GM23338 (cell line): ENCODE measurements at regions not wholly inside any gene's neighbourhood (a gene's known extent, or its start where the extent isn't known, plus 50 kb on each side); places are given as distances from the start of the nearest gene placed in this dataset.

Source experiments
- ATAC-seq: fragments of 200-7000 bp; cut with Tn5 transposase; 3 replicates; pipeline ENCODE4 v1.9.1; 2020
- DNase-seq: peaks from one replicate; pipeline ENCODE4 v3.0.0-alpha.2; 2015; ENCODE audit warnings: low spot score
- H2AFZ ChIP-seq: fragments of 200-600 bp; sonication (generic); 2 replicates; pipeline ENCODE4 v1.8.0; 2016; ENCODE audit warnings: antibody characterized with exemption, mild to moderate bottlenecking, moderate library complexity
- H3F3A ChIP-seq: fragments of 200-600 bp; sonication (generic); replicated peaks from 2 replicates; pipeline ENCODE4 v1.8.0; 2017; ENCODE audit warnings: antibody characterized with exemption, mixed run types, low read depth
- H3K27ac ChIP-seq: fragments of 200-600 bp; sonication (generic); 2 replicates; pipeline ENCODE4 v1.6.1; 2016; ENCODE audit warnings: low read depth
- H3K27me3 ChIP-seq: fragments of 200-600 bp; sonication (generic); 2 replicates; pipeline ENCODE4 v1.8.0; 2016; ENCODE audit warnings: mild to moderate bottlenecking, mixed run types, moderate library complexity; ENCODE audit not compliant: insufficient read depth
- H3K36me3 ChIP-seq: fragments of 200-600 bp; sonication (generic); 2 replicates; pipeline ENCODE4 v1.8.0; 2016; ENCODE audit warnings: mild to moderate bottlenecking; ENCODE audit not compliant: insufficient read depth
- H3K4me1 ChIP-seq: fragments of 200-600 bp; sonication (generic); 2 replicates; pipeline ENCODE4 v1.8.0; 2016; ENCODE audit warnings: mild to moderate bottlenecking, moderate library complexity; ENCODE audit not compliant: insufficient read depth
- H3K4me2 ChIP-seq: fragments of 200-600 bp; sonication (generic); 2 replicates; pipeline ENCODE4 v1.7.1; 2017; ENCODE audit warnings: mixed run types
- H3K4me3 ChIP-seq: fragments of 200-600 bp; sonication (generic); 2 replicates; pipeline ENCODE4 v1.6.1; 2016; ENCODE audit warnings: mixed run types
- H3K79me2 ChIP-seq: fragments of 200-600 bp; sonication (generic); replicated peaks from 2 replicates; pipeline ENCODE4 v1.8.0; 2017; ENCODE audit warnings: mild to moderate bottlenecking; ENCODE audit not compliant: insufficient read depth
- H3K9me2 ChIP-seq: fragments of 200-600 bp; sonication (generic); 2 replicates; pipeline ENCODE4 v1.8.0; 2017; ENCODE audit not compliant: insufficient read depth
- H4K20me1 ChIP-seq: fragments of 200-600 bp; sonication (generic); replicated peaks from 2 replicates; pipeline ENCODE4 v1.8.0; 2017; ENCODE audit warnings: mild to moderate bottlenecking; ENCODE audit not compliant: insufficient read depth
- H3K27ac Mint-ChIP-seq: 2 replicates; pipeline ENCODE4 v1.8.0; 2020; ENCODE audit warnings: inconsistent platforms, mild to moderate bottlenecking, moderate library complexity, mixed read lengths
- H3K27me3 Mint-ChIP-seq: 3 replicates; pipeline ENCODE4 v1.8.0; 2022; ENCODE audit warnings: low read depth, mild to moderate bottlenecking, moderate library complexity, mixed read lengths, inconsistent platforms; ENCODE audit not compliant: insufficient read depth, poor library complexity
- H3K36me3 Mint-ChIP-seq: 3 replicates; pipeline ENCODE4 v1.8.0; 2021; ENCODE audit warnings: low read depth, mild to moderate bottlenecking, inconsistent platforms, moderate library complexity, mixed read lengths
- H3K4me1 Mint-ChIP-seq: 3 replicates; pipeline ENCODE4 v1.8.0; 2020; ENCODE audit warnings: mild to moderate bottlenecking, inconsistent platforms, mixed read lengths
- H3K4me3 Mint-ChIP-seq: 3 replicates; pipeline ENCODE4 v1.8.0; 2021; ENCODE audit warnings: moderate library complexity, mild to moderate bottlenecking, inconsistent platforms, mixed read lengths
- H3K9me3 Mint-ChIP-seq: 3 replicates; pipeline ENCODE4 v1.8.0; 2020; ENCODE audit warnings: moderate library complexity, mild to moderate bottlenecking, inconsistent platforms, mixed read lengths
- EZH2phosphoT487 ChIP-seq: fragments of 200-600 bp; sonication (generic); IDR thresholded peaks from one replicate; pipeline ENCODE4 v1.8.1; 2018; ENCODE audit warnings: antibody characterized with exemption; ENCODE audit not compliant: unreplicated experiment
- NANOG ChIP-seq: IDR thresholded peaks from 2 replicates; pipeline ENCODE4 v1.6.1; 2016; ENCODE audit warnings: antibody characterized with exemption, borderline replicate concordance
- POLR2AphosphoS5 ChIP-seq: IDR thresholded peaks from 2 replicates; pipeline ENCODE4 v1.6.1; 2016; ENCODE audit warnings: antibody characterized with exemption, low read depth
- STAT1 ChIP-seq: IDR thresholded peaks from one replicate; pipeline ENCODE4 v1.6.1; 2016; ENCODE audit warnings: antibody characterized with exemption; ENCODE audit not compliant: unreplicated experiment
- ZNF114 ChIP-seq: fragments of 250-450 bp; sonication (Bioruptor Pico); IDR thresholded peaks from 2 replicates; pipeline ENCODE4 v1.5.0; 2020; ENCODE audit warnings: mild to moderate bottlenecking, moderate library complexity
- TF ChIP-seq, protein P1 (sequence below): IDR thresholded peaks from 2 replicates; pipeline ENCODE4 v1.6.1; 2016; ENCODE audit warnings: antibody characterized with exemption
- TF ChIP-seq, protein P2 (sequence below), 2 experiments: fragments of 200-600 bp in 1 of 2; sonication (generic) in 1 of 2; conservative IDR thresholded peaks; 2 replicates each; pipeline versions ENCODE4 v1.5.1 to v1.6.1; 2016 to 2017; ENCODE audit warnings: antibody characterized with exemption in 2 of 2, low read depth in 2 of 2, mild to moderate bottlenecking in 2 of 2, moderate library complexity in 1 of 2
- TF ChIP-seq, protein P3 (sequence below): fragments of 250-450 bp; sonication (Bioruptor Pico); IDR thresholded peaks from 2 replicates; pipeline ENCODE4 v1.5.0; 2020; ENCODE audit warnings: mild to moderate bottlenecking, moderate library complexity

DNA sequence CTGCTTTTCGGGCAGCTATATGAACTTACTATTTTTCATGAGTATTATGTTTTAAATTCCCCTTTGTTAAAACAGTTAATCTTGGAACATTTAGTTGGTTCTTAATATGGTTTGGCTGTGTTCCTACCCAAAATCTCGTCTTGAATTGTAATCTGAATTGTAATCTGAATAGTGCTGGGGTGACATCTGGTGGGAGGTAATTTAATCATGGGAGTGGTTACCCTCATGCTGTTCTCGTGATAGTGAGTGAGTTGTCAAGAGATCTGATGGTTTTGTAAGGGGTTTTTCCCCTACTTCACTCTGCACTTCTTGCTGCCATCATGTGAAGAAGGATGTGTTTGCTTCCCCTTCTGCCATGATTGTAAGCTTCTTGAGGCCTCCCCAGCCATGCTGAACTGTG is 305.4 kb upstream of the MAP3K7 start:
- no peak overlapping the region for H3K27ac Mint-ChIP-seq
- peak; percentile 11 for DNase-seq
- no peaks in the 10 kb centered on the region for H3K9me2 ChIP-seq
- H3K36me3 ChIP-seq: no peaks in the 10 kb centered on the region
- no peaks in the 10 kb centered on the region for H3K79me2 ChIP-seq
- H3K27ac ChIP-seq: no peak overlapping the region
- no peak overlapping the region for H3K4me2 ChIP-seq
- no peaks in the 10 kb centered on the region for H3K27me3 Mint-ChIP-seq
- peaks cover 37% of the 10 kb centered on the region for H3K4me1 Mint-ChIP-seq
- H2AFZ ChIP-seq: no peak overlapping the region
- no peaks in the 10 kb centered on the region for H3K9me3 Mint-ChIP-seq
- no peaks in the 10 kb centered on the region for H3F3A ChIP-seq
- H3K36me3 Mint-ChIP-seq: no peaks in the 10 kb centered on the region
- H4K20me1 ChIP-seq: no peaks in the 10 kb centered on the region
- no peak for TF ChIP-seq POLR2AphosphoS5
- TF ChIP-seq STAT1: no peak
- TF ChIP-seq, protein P1, sequence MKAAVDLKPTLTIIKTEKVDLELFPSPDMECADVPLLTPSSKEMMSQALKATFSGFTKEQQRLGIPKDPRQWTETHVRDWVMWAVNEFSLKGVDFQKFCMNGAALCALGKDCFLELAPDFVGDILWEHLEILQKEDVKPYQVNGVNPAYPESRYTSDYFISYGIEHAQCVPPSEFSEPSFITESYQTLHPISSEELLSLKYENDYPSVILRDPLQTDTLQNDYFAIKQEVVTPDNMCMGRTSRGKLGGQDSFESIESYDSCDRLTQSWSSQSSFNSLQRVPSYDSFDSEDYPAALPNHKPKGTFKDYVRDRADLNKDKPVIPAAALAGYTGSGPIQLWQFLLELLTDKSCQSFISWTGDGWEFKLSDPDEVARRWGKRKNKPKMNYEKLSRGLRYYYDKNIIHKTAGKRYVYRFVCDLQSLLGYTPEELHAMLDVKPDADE: no peak
- TF ChIP-seq, protein P2, sequence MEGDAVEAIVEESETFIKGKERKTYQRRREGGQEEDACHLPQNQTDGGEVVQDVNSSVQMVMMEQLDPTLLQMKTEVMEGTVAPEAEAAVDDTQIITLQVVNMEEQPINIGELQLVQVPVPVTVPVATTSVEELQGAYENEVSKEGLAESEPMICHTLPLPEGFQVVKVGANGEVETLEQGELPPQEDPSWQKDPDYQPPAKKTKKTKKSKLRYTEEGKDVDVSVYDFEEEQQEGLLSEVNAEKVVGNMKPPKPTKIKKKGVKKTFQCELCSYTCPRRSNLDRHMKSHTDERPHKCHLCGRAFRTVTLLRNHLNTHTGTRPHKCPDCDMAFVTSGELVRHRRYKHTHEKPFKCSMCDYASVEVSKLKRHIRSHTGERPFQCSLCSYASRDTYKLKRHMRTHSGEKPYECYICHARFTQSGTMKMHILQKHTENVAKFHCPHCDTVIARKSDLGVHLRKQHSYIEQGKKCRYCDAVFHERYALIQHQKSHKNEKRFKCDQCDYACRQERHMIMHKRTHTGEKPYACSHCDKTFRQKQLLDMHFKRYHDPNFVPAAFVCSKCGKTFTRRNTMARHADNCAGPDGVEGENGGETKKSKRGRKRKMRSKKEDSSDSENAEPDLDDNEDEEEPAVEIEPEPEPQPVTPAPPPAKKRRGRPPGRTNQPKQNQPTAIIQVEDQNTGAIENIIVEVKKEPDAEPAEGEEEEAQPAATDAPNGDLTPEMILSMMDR (conservative IDR thresholded peaks at IDR 0.05; ENCODE audit: low read depth in 2 of 2): peak; percentile 42 to 59; a peak in 3 of 4 replicates
- no peak for TF ChIP-seq NANOG
- TF ChIP-seq, protein P3, sequence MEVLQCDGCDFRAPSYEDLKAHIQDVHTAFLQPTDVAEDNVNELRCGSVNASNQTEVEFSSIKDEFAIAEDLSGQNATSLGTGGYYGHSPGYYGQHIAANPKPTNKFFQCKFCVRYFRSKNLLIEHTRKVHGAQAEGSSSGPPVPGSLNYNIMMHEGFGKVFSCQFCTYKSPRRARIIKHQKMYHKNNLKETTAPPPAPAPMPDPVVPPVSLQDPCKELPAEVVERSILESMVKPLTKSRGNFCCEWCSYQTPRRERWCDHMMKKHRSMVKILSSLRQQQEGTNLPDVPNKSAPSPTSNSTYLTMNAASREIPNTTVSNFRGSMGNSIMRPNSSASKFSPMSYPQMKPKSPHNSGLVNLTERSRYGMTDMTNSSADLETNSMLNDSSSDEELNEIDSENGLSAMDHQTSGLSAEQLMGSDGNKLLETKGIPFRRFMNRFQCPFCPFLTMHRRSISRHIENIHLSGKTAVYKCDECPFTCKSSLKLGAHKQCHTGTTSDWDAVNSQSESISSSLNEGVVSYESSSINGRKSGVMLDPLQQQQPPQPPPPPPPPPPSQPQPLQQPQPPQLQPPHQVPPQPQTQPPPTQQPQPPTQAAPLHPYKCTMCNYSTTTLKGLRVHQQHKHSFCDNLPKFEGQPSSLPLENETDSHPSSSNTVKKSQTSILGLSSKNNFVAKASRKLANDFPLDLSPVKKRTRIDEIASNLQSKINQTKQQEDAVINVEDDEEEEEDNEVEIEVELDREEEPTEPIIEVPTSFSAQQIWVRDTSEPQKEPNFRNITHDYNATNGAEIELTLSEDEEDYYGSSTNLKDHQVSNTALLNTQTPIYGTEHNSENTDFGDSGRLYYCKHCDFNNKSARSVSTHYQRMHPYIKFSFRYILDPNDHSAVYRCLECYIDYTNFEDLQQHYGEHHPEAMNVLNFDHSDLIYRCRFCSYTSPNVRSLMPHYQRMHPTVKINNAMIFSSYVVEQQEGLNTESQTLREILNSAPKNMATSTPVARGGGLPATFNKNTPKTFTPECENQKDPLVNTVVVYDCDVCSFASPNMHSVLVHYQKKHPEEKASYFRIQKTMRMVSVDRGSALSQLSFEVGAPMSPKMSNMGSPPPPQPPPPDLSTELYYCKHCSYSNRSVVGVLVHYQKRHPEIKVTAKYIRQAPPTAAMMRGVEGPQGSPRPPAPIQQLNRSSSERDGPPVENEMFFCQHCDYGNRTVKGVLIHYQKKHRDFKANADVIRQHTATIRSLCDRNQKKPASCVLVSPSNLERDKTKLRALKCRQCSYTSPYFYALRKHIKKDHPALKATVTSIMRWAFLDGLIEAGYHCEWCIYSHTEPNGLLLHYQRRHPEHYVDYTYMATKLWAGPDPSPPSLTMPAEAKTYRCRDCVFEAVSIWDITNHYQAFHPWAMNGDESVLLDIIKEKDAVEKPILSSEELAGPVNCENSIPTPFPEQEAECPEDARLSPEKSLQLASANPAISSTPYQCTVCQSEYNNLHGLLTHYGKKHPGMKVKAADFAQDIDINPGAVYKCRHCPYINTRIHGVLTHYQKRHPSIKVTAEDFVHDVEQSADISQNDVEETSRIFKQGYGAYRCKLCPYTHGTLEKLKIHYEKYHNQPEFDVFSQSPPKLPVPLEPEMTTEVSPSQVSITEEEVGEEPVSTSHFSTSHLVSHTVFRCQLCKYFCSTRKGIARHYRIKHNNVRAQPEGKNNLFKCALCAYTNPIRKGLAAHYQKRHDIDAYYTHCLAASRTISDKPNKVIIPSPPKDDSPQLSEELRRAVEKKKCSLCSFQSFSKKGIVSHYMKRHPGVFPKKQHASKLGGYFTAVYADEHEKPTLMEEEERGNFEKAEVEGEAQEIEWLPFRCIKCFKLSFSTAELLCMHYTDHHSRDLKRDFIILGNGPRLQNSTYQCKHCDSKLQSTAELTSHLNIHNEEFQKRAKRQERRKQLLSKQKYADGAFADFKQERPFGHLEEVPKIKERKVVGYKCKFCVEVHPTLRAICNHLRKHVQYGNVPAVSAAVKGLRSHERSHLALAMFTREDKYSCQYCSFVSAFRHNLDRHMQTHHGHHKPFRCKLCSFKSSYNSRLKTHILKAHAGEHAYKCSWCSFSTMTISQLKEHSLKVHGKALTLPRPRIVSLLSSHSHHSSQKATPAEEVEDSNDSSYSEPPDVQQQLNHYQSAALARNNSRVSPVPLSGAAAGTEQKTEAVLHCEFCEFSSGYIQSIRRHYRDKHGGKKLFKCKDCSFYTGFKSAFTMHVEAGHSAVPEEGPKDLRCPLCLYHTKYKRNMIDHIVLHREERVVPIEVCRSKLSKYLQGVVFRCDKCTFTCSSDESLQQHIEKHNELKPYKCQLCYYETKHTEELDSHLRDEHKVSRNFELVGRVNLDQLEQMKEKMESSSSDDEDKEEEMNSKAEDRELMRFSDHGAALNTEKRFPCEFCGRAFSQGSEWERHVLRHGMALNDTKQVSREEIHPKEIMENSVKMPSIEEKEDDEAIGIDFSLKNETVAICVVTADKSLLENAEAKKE (CRISPR knock-in tag): no peak
- TF ChIP-seq EZH2phosphoT487: no peak
- no peak for TF ChIP-seq ZNF114 (CRISPR knock-in tag)
- H3K27me3 ChIP-seq: no peaks in the 10 kb centered on the region
- H3K4me3 ChIP-seq: no peak overlapping the region
- no peak for ATAC-seq
- no peak overlapping the region for H3K4me3 Mint-ChIP-seq
- H3K4me1 ChIP-seq: peaks cover 12% of the 10 kb centered on the region
